Esophagus muscularis mucosa (tissue), 4 donors: ENCODE measurements at regions not wholly inside any gene's neighbourhood (a gene's known extent, or its start where the extent isn't known, plus 50 kb on each side); places are given as distances from the start of the nearest gene placed in this dataset.

Experiments
- DNase-seq: peaks from one replicate; pipeline ENCODE4 v3.0.0-alpha.2; 2017; ENCODE audit errors: extremely low spot score
- H3K27ac ChIP-seq, 4 donors: fragments of 200-600 bp; sonication (generic); replicated peaks in 1 of 4; 1 replicate in 3 of 4; 2 replicates in 1 of 4; pipeline ENCODE4 v1.5.1; 2016 to 2019; ENCODE audit warnings: mild to moderate bottlenecking in 1 of 4
- H3K27me3 ChIP-seq, 4 donors: fragments of 200-600 bp; sonication (generic); one replicate each; pipeline versions ENCODE4 v1.5.1 to v1.6.0; 2016 to 2019
- H3K36me3 ChIP-seq, 4 donors: fragments of 200-600 bp; sonication (generic); one replicate each; pipeline ENCODE4 v1.5.1; 2016 to 2019
- H3K4me1 ChIP-seq, 4 donors: fragments of 200-600 bp; sonication (generic); one replicate each; pipeline ENCODE4 v1.5.1; 2016 to 2019
- H3K4me3 ChIP-seq, 4 donors: fragments of 200-600 bp; sonication (generic); 1 replicate in 2 of 4; 2 replicates in 2 of 4; pipeline ENCODE4 v1.5.1; 2016 to 2019; ENCODE audit warnings: mild to moderate bottlenecking in 4 of 4, moderate library complexity in 1 of 4
- H3K9me3 ChIP-seq, 4 donors: fragments of 200-600 bp; sonication (generic); 1 replicate in 3 of 4; 2 replicates in 1 of 4; pipeline ENCODE4 v1.5.1; 2016 to 2019
- CTCF ChIP-seq, 3 experiments: fragments of 200-600 bp in 2 of 3; fragments of 450-650 bp in 1 of 3; sonication (generic) in 2 of 3; IDR thresholded peaks; one replicate each; pipeline ENCODE4 v1.5.1; 2017 to 2019; ENCODE audit warnings: antibody characterized with exemption in 3 of 3, mild to moderate bottlenecking in 2 of 3, moderate library complexity in 1 of 3
- EP300 ChIP-seq: sonication (generic); formaldehyde crosslinking; IDR thresholded peaks from one replicate; pipeline ENCODE4 v1.6.1; 2017; ENCODE audit warnings: antibody characterized with exemption
- POLR2A ChIP-seq: fragments of 450-650 bp; IDR thresholded peaks from one replicate; pipeline ENCODE4 v1.6.1; 2017; ENCODE audit warnings: antibody characterized with exemption, moderate library complexity, mild to moderate bottlenecking, low read depth
- POLR2AphosphoS5 ChIP-seq, 2 donors: sonication (generic); formaldehyde crosslinking; IDR thresholded peaks; one replicate each; pipeline ENCODE4 v1.6.1; 2017; ENCODE audit warnings: antibody characterized with exemption in 2 of 2
- WGBS: methylation state at CpG from one replicate; pipeline ENCODE4 v1.1.5; 2018; 5-methylcytosine and 5-hydroxymethylcytosine counted together
- intact Hi-C: fragments of 100-400 bp; cut with DNase I; formaldehyde crosslinking; loops from one replicate; pipeline ENCODE4 v1.15.1; 2023

DNA sequence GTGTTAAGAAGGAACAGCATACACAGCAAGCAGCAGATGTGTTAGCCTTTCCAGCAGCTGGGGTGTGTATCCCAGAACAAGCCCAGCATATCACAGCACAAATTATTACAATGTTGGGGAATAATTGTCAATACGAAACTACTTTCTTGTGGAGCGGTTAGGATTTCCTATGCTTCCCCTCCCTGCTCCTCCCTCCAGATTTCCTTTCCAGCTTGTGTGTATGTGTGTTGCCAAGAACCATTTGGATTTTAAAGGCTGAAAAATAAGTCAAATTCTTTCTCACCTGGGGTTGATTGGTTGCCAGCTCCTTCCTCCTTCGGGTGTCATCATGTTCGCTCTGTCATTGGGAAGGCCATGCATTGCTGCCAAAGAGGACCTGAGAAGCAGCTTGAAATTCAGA is 178.2 kb upstream of the FRMPD4 start:
- intact Hi-C loops: no loop called here
- no peaks in the 10 kb centered on the region for H3K27me3 ChIP-seq
- H3K9me3 ChIP-seq: no peaks in the 10 kb centered on the region
- H3K4me3 ChIP-seq: no peak overlapping the region
- no peaks in the 10 kb centered on the region for H3K4me1 ChIP-seq
- 64% methylated on average over 4 of the region's 4 CpGs for WGBS
- H3K27ac ChIP-seq: no peak overlapping the region
- H3K36me3 ChIP-seq: no peaks in the 10 kb centered on the region
- no peak for DNase-seq
- no peak for TF ChIP-seq EP300
- no peak for TF ChIP-seq POLR2AphosphoS5 (IDR thresholded peaks at IDR 0.05)
- TF ChIP-seq CTCF (IDR thresholded peaks at IDR 0.05): no peak
- TF ChIP-seq POLR2A: no peak

DNA sequence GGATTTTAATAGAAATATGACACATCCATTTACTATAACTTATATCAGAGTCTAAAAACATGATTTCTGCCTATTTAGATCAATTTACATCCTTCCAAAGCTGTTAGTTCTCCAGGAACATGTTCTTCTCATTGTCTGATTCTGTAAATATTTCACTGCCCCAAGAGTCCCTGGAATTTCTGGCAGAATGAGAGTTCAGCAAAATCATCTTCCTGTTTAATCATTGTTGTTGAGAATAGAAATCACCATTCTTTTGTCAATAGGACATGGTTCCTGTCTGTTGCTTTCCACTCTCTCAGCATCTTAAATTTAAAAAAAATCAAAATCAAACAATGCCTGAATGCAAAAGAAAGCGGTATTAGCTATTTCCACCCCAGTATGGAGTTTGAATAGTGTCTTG is 172.8 kb upstream of the FRMPD4 start:
- TF ChIP-seq EP300: no peak
- TF ChIP-seq CTCF (IDR thresholded peaks at IDR 0.05): no peak
- no peak for TF ChIP-seq POLR2A
- no peak for TF ChIP-seq POLR2AphosphoS5 (IDR thresholded peaks at IDR 0.05)
- 63% methylated on average over 1 of the region's 1 CpG for WGBS
- intact Hi-C loops: no loop called here

DNA sequence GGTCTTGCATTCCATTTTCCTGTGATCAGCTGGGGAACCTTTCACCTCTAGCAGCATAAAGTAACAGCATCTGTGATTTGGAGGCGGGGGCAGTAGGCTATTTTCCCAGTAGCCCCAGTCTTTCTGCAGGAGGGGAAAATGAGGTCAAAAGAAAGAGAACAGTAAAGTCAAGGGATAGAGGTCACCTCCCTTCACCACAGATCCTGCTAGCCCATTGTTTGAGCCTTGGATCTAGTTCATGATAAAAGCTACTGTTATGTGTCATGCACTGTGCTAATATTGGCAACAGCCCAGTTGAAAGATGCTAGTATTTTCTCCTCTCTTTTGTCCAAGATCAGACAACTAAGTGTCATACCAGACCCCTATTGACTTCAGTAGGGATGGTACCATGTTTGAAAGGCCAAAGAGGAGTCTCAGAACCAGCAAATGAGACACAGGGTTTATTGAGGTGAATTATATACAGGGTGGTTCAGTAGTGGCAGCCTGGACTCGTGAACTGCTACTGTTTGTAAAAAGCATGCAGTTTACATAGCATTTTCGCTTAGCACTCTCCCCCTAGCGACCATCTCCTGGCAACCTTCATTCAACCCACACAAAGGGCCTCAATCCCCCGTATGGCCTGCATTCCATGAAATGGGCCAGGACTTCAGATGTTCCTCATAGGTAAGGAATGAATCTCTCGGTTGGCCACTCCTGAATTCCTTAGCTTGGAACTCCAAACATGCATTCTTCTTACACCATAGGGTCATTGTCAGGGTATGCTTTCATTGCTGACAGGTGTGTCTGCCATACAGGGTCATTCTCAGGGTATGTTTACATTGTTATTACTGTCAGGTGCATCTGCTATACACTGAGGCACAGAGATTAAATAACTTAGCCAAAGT is 170.0 kb upstream of the FRMPD4 start:
- Histone ChIP-seq H3K4me3 (no peak overlapping the region), H3K9me3 (no peaks in the 10 kb centered on the region), H3K4me1 (peaks cover 0 to 2% (median 0%) of the 10 kb centered on the region in 4 donors), H3K27ac (no peak overlapping the region), H3K36me3 (no peaks in the 10 kb centered on the region), H3K27me3 (no peaks in the 10 kb centered on the region)
- no peak for DNase-seq
- TF ChIP-seq EP300 (no peak), POLR2A (no peak), CTCF (IDR thresholded peaks at IDR 0.05) (no peak), POLR2AphosphoS5 (IDR thresholded peaks at IDR 0.05) (no peak)
- intact Hi-C loops: no loop called here
- 79% methylated on average over 6 of the region's 6 CpGs for WGBS

More for the DNA sequence above, 172.8 kb upstream of the FRMPD4 start:
- Histone ChIP-seq H3K27ac (no peak overlapping the region), H3K27me3 (no peaks in the 10 kb centered on the region), H3K4me1 (no peaks in the 10 kb centered on the region), H3K4me3 (no peak overlapping the region), H3K9me3 (no peaks in the 10 kb centered on the region), H3K36me3 (no peaks in the 10 kb centered on the region)
- DNase-seq: no peak

- Histone ChIP-seq H3K4me1 (peaks cover 0 to 2% (median 0%) of the 10 kb centered on the region in 4 donors), H3K9me3 (no peaks in the 10 kb centered on the region), H3K4me3 (no peak overlapping the region), H3K36me3 (no peaks in the 10 kb centered on the region), H3K27me3 (no peaks in the 10 kb centered on the region), H3K27ac (no peak overlapping the region)
- DNase-seq: no peak
- 66% methylated on average over 4 of the region's 4 CpGs for WGBS
- intact Hi-C loops: no loop called here
- TF ChIP-seq POLR2A (no peak), EP300 (no peak), CTCF (IDR thresholded peaks at IDR 0.05) (no peak)
Measured at GRCh38 chrX:11968991-11969390, 169.3 kb upstream of the FRMPD4 start.
